B cell (primary cell): ENCODE measurements at regions not wholly inside any gene's neighbourhood (a gene's known extent, or its start where the extent isn't known, plus 50 kb on each side); places are given as distances from the start of the nearest gene placed in this dataset.
"Not testable (repeated sequence)": the region's sequence is repeated elsewhere in the genome, so short reads cannot be mapped to it uniquely, and the experiment has no call there.

Source experiments
- ATAC-seq: fragments of 200-7000 bp; cut with Tn5 transposase; one replicate; pipeline ENCODE4 v1.10.0; 2021; ENCODE audit warnings: low read depth, mild to moderate bottlenecking, moderate number of reproducible peaks, moderate library complexity
- CTCF ChIA-PET: fragments of 350-600 bp; sonication (Branson Sonifier 250); formaldehyde crosslinking; loops from one replicate; lab custom pipeline; 2021; ENCODE audit warnings: antibody characterized with exemption, inconsistent platforms; lab: Charles Lee
- POLR2A ChIA-PET: fragments of 350-600 bp; sonication (Branson Sonifier 250); formaldehyde crosslinking; loops from one replicate; lab custom pipeline; 2021; ENCODE audit warnings: antibody characterized with exemption; lab: Charles Lee
- DNase-seq: peaks from one replicate; pipeline ENCODE4 v3.0.0; 2013
- H2AFZ ChIP-seq: 2 replicates; pipeline ENCODE4 v1.6.1; 2012; ENCODE audit warnings: mild to moderate bottlenecking, low read depth, low read length; ENCODE audit not compliant: insufficient read depth, poor library complexity, severe bottlenecking
- H3K27ac ChIP-seq, 2 donors: 1 replicate in 1 of 2; 2 replicates in 1 of 2; pipeline ENCODE4 v1.5.1; 2012 to 2013; ENCODE audit warnings: low read length in 2 of 2, mild to moderate bottlenecking in 2 of 2, moderate library complexity in 1 of 2
- H3K27me3 ChIP-seq, 4 experiments: fragments of 200-600 bp in 1 of 4; sonication (generic) in 1 of 4; replicated peaks in 1 of 4; 1 replicate in 2 of 4; 2 replicates in 2 of 4; pipeline versions ENCODE4 v1.6.1 to v1.7.0; 2013 to 2016; ENCODE audit warnings: low read length in 3 of 4, mild to moderate bottlenecking in 2 of 4, mixed read lengths in 1 of 4, moderate library complexity in 1 of 4; ENCODE audit not compliant: insufficient read depth in 4 of 4, control insufficient read depth in 3 of 4; ENCODE audit errors: control extremely low read depth in 1 of 4
- H3K36me3 ChIP-seq, 2 experiments: replicated peaks in 1 of 2; 1 replicate in 1 of 2; 2 replicates in 1 of 2; pipeline versions ENCODE4 v1.6.1 to v1.7.1; 2013; ENCODE audit warnings: low read length in 1 of 2; ENCODE audit not compliant: insufficient read depth in 2 of 2, control insufficient read depth in 1 of 2; ENCODE audit errors: control extremely low read depth in 1 of 2, extremely low read depth in 1 of 2
- H3K4me1 ChIP-seq, 2 donors: fragments of 200-600 bp in 1 of 2; sonication (generic) in 1 of 2; 1 replicate in 1 of 2; 2 replicates in 1 of 2; pipeline versions ENCODE4 v1.5.1 to v1.6.1; 2013 to 2017; ENCODE audit warnings: low read length in 2 of 2; ENCODE audit not compliant: control insufficient read depth in 2 of 2, insufficient read depth in 2 of 2
- H3K4me2 ChIP-seq: replicated peaks from 2 replicates; pipeline ENCODE3; 2012; ENCODE audit warnings: mild to moderate bottlenecking, low read depth, low read length; ENCODE audit not compliant: poor library complexity, severe bottlenecking
- H3K4me3 ChIP-seq, 5 experiments: fragments of 200-600 bp in 1 of 5; sonication (generic) in 1 of 5; 1 replicate in 3 of 5; 2 replicates in 2 of 5; pipeline versions ENCODE4 v1.5.1 to v1.7.0; 2011 to 2016; ENCODE audit warnings: low read length in 4 of 5, mild to moderate bottlenecking in 4 of 5, low read depth in 2 of 5, control low read depth in 1 of 5, moderate library complexity in 1 of 5; ENCODE audit not compliant: insufficient read depth in 1 of 5; ENCODE audit errors: control extremely low read depth in 1 of 5, extremely low read depth in 1 of 5
- H3K79me2 ChIP-seq: fragments of 200-600 bp; sonication (generic); one replicate; pipeline ENCODE4 v1.6.0; 2016; ENCODE audit warnings: low read length; ENCODE audit not compliant: control insufficient read depth, insufficient read depth
- H3K9ac ChIP-seq: fragments of 200-600 bp; sonication (generic); 2 replicates; pipeline ENCODE4 v1.6.1; 2017; ENCODE audit warnings: mild to moderate bottlenecking, low read length, moderate library complexity
- H3K9me3 ChIP-seq, 3 donors: one replicate each; pipeline versions ENCODE4 v1.6.1 to v1.7.1; 2013; ENCODE audit warnings: low read length in 2 of 3; ENCODE audit not compliant: control insufficient read depth in 2 of 3, insufficient read depth in 1 of 3; ENCODE audit errors: control extremely low read depth in 1 of 3
- H4K20me1 ChIP-seq: 2 replicates; pipeline ENCODE4 v1.6.0; 2012; ENCODE audit warnings: mild to moderate bottlenecking, low read length; ENCODE audit not compliant: insufficient read depth, control insufficient read depth, poor library complexity, severe bottlenecking
- H3K27ac Mint-ChIP-seq: one replicate; pipeline ENCODE4 v1.8.0; 2021; ENCODE audit warnings: mixed read lengths
- H3K27me3 Mint-ChIP-seq: one replicate; pipeline ENCODE4 v1.8.0; 2021; ENCODE audit warnings: mixed read lengths
- H3K4me1 Mint-ChIP-seq: one replicate; pipeline ENCODE4 v1.8.0; 2021; ENCODE audit warnings: mixed read lengths
- H3K4me3 Mint-ChIP-seq: one replicate; pipeline ENCODE4 v1.8.0; 2021; ENCODE audit warnings: mixed read lengths
- H3K9me3 Mint-ChIP-seq: one replicate; pipeline ENCODE4 v1.8.0; 2022; ENCODE audit warnings: mixed read lengths; ENCODE audit not compliant: insufficient read depth
- WGBS: methylation state at CpG from one replicate; pipeline ENCODE4 v1.1.5; 2013; ENCODE audit warnings: missing lambda C conversion rate; ENCODE audit not compliant: insufficient coverage; 5-methylcytosine and 5-hydroxymethylcytosine counted together
- intact Hi-C: fragments of 100-400 bp; cut with micrococcal nuclease; formaldehyde crosslinking; loops from one replicate; pipeline ENCODE4 v1.10.0; 2022

GRCh38 chr4:189622574-189622973 is 318.1 kb upstream of the FRG1 start:
- H3K9me3 ChIP-seq, H3K27me3 ChIP-seq, CTCF ChIA-PET, H3K79me2 ChIP-seq, H3K9ac ChIP-seq, H2AFZ ChIP-seq, H3K27ac Mint-ChIP-seq, H3K4me2 ChIP-seq, H3K4me1 ChIP-seq, H3K27me3 Mint-ChIP-seq, DNase-seq, H3K4me3 ChIP-seq, intact Hi-C loops, H4K20me1 ChIP-seq, H3K36me3 ChIP-seq, POLR2A ChIA-PET, ATAC-seq, H3K27ac ChIP-seq, H3K4me3 Mint-ChIP-seq, H3K4me1 Mint-ChIP-seq, H3K9me3 Mint-ChIP-seq: not testable (repeated sequence)
- 87% methylated on average over 2 of the region's 3 CpGs for WGBS

- H3K4me1 Mint-ChIP-seq, H3K4me2 ChIP-seq, H3K79me2 ChIP-seq, H3K9me3 Mint-ChIP-seq, H3K27me3 ChIP-seq, H3K4me3 ChIP-seq, DNase-seq, intact Hi-C loops, CTCF ChIA-PET, H3K9ac ChIP-seq, H3K27ac Mint-ChIP-seq, H3K4me3 Mint-ChIP-seq, H3K27ac ChIP-seq, H3K27me3 Mint-ChIP-seq, H2AFZ ChIP-seq, ATAC-seq, H3K4me1 ChIP-seq, H3K9me3 ChIP-seq, POLR2A ChIA-PET, H4K20me1 ChIP-seq, H3K36me3 ChIP-seq: not testable (repeated sequence)
- no CpG with 5 or more reads among the region's 1 CpG for WGBS
Measured at GRCh38 chr4:189627041-189627440, 313.6 kb upstream of the FRG1 start.

- POLR2A ChIA-PET = not testable (repeated sequence)
Measured at GRCh38 chr4:189629733-189630132, 310.9 kb upstream of the FRG1 start.

GRCh38 chr4:189630913-189631567 is 309.6 kb upstream of the FRG1 start:
- H3K9ac ChIP-seq, H3K79me2 ChIP-seq, ATAC-seq, CTCF ChIA-PET, H3K4me3 Mint-ChIP-seq, H3K27ac ChIP-seq, H3K4me1 Mint-ChIP-seq, H3K27me3 ChIP-seq, H3K4me2 ChIP-seq, POLR2A ChIA-PET, H3K9me3 Mint-ChIP-seq, DNase-seq, H3K9me3 ChIP-seq, H3K27me3 Mint-ChIP-seq, H4K20me1 ChIP-seq, intact Hi-C loops, H3K36me3 ChIP-seq, H3K4me1 ChIP-seq, H3K4me3 ChIP-seq, H2AFZ ChIP-seq, H3K27ac Mint-ChIP-seq: not testable (repeated sequence)
- no CpG with 5 or more reads among the region's 6 CpGs for WGBS

More at GRCh38 chr4:189629733-189630132, 310.9 kb upstream of the FRG1 start:
- H2AFZ ChIP-seq, H3K4me2 ChIP-seq, ATAC-seq, DNase-seq, H3K4me1 ChIP-seq, H4K20me1 ChIP-seq, CTCF ChIA-PET, H3K4me3 Mint-ChIP-seq, H3K4me3 ChIP-seq, H3K27me3 Mint-ChIP-seq, H3K27ac Mint-ChIP-seq, H3K79me2 ChIP-seq, H3K9me3 Mint-ChIP-seq, H3K27me3 ChIP-seq, H3K27ac ChIP-seq, H3K9me3 ChIP-seq, intact Hi-C loops, H3K9ac ChIP-seq, H3K4me1 Mint-ChIP-seq, H3K36me3 ChIP-seq: not testable (repeated sequence)
- WGBS = no CpG with 5 or more reads among the region's 3 CpGs
